ENCODE measurements at regions not wholly inside any gene's neighbourhood (a gene's known extent, or its start where the extent isn't known, plus 50 kb on each side); places are given as distances from the start of the nearest gene placed in this dataset.

DNA sequence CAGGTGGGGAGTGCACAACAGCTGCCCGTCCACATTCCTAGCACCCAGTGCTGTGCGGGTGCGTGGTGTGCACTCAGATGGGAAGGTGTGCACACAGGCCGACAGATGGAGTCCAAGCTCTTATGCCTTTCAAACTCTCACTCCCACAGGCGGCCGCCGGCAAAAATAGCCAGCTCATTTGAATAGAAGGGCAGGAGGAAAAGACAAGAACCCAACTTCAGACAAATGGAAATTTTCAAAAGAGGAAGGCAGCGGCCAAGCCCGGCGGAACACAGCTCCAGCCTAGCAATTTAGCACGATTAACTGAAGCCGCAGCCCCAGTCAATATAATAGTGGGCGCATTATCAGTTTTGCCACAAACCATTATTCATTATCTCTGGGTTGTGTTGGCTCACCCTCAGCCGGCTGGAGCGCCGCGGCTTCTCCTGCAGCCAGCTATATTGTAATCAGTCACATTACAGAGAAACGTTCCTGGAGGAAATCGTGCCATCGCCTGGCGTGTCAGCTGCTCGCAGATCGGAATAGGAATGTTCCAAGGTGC lies 103.9 kb upstream of the SEC14L1 start:
- H2BK15ac ChIP-seq (ENCODE audit: low read depth, low read length), result no peak overlapping the region
- DNase-seq, result no peak
- no peak overlapping the region for H2BK20ac ChIP-seq (ENCODE audit: low read depth, low read length)
- intact Hi-C loops (cut with micrococcal nuclease) (no loop called here), dilution Hi-C loops (cut with HindIII; ENCODE audit: low sequenced_read_pairs, unreplicated experiment) (no loop called here), in situ Hi-C loops (cut with MboI; ENCODE audit: low sequenced_read_pairs) (no loop called here)
- POLR2A ChIA-PET (ENCODE audit: unreplicated experiment), result no interaction called here
- no TSS peak for BruUV-seq (replicated peaks)
- no peak overlapping the region for H3K23ac ChIP-seq (ENCODE audit: low read depth, low read length)
- no peak for TF ChIP-seq RAD21 (IDR thresholded peaks at IDR 0.05; ENCODE audit: low read length)
- TF ChIP-seq, protein P1, sequence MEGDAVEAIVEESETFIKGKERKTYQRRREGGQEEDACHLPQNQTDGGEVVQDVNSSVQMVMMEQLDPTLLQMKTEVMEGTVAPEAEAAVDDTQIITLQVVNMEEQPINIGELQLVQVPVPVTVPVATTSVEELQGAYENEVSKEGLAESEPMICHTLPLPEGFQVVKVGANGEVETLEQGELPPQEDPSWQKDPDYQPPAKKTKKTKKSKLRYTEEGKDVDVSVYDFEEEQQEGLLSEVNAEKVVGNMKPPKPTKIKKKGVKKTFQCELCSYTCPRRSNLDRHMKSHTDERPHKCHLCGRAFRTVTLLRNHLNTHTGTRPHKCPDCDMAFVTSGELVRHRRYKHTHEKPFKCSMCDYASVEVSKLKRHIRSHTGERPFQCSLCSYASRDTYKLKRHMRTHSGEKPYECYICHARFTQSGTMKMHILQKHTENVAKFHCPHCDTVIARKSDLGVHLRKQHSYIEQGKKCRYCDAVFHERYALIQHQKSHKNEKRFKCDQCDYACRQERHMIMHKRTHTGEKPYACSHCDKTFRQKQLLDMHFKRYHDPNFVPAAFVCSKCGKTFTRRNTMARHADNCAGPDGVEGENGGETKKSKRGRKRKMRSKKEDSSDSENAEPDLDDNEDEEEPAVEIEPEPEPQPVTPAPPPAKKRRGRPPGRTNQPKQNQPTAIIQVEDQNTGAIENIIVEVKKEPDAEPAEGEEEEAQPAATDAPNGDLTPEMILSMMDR (conservative IDR thresholded peaks at IDR 0.05; ENCODE audit: low read depth, low read length), result no peak
- no peak for TF ChIP-seq MXI1 (IDR thresholded peaks at IDR 0.05; ENCODE audit: borderline replicate concordance, low read depth, low read length)
- TF ChIP-seq MAFK (IDR thresholded peaks at IDR 0.05; ENCODE audit: low read depth, low read length), result no peak
- no peak for TF ChIP-seq FOS (IDR thresholded peaks at IDR 0.05; ENCODE audit: low read depth, low read length)
- TF ChIP-seq, protein P2, sequence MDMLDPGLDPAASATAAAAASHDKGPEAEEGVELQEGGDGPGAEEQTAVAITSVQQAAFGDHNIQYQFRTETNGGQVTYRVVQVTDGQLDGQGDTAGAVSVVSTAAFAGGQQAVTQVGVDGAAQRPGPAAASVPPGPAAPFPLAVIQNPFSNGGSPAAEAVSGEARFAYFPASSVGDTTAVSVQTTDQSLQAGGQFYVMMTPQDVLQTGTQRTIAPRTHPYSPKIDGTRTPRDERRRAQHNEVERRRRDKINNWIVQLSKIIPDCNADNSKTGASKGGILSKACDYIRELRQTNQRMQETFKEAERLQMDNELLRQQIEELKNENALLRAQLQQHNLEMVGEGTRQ (IDR thresholded peaks at IDR 0.05; ENCODE audit: low read depth, low read length), result no peak
- H4K20me1 ChIP-seq (ENCODE audit: insufficient read depth, low read length), result no peaks in the 10 kb centered on the region
- H3K56ac ChIP-seq (ENCODE audit: extremely low read depth, insufficient read depth, low read length), result no peak overlapping the region
- H2AK5ac ChIP-seq (ENCODE audit: low read depth, low read length), result no peak overlapping the region
- no peak overlapping the region for H2AK9ac ChIP-seq (replicated peaks; ENCODE audit: low read depth, low read length, poor library complexity)
- no peak overlapping the region for H4K5ac ChIP-seq (ENCODE audit: low read depth, low read length)
- no peak overlapping the region for H3K18ac ChIP-seq (ENCODE audit: low read depth, low read length)
- no peak overlapping the region for H3K14ac ChIP-seq (replicated peaks; ENCODE audit: low read depth, low read length)
- H3K9me1 ChIP-seq (ENCODE audit: insufficient read depth, low read length), result no peaks in the 10 kb centered on the region
- H3K79me1 ChIP-seq (ENCODE audit: low read depth in 1 of 2, low read length in 2 of 2), result no peaks in the 10 kb centered on the region
- H3K4ac ChIP-seq (ENCODE audit: low read depth, low read length), result no peak overlapping the region
- H3K9ac ChIP-seq (ENCODE audit: low read depth, low read length), result no peak overlapping the region
- H2BK120ac ChIP-seq (ENCODE audit: low read depth, low read length), result no peak overlapping the region
- no peak overlapping the region for H3K27ac ChIP-seq (ENCODE audit: insufficient read depth, low read length)
- H3K4me1 ChIP-seq (ENCODE audit: control insufficient read depth, insufficient read depth, low read length), result no peaks in the 10 kb centered on the region
- no peak overlapping the region for H2BK5ac ChIP-seq (ENCODE audit: low read depth, low read length, poor library complexity, severe bottlenecking)
- no peak for ATAC-seq (ENCODE audit: low read depth)
- H3K4me2 ChIP-seq (ENCODE audit: low read depth, low read length), result no peak overlapping the region
- H3K9me3 ChIP-seq (ENCODE audit: control insufficient read depth, insufficient read depth, low read length), result peaks cover 5% of the 10 kb centered on the region; the same call in 1 of the 2 replicates
- no peak overlapping the region for H3K4me3 ChIP-seq (ENCODE audit: insufficient read depth, low read depth, low read length)
- H2AFZ ChIP-seq (replicated peaks; ENCODE audit: low read length, poor library complexity), result no peak overlapping the region
- H3K27me3 ChIP-seq (ENCODE audit: control insufficient read depth, insufficient read depth, low read length), result peaks cover 48% of the 10 kb centered on the region
- H3K36me3 ChIP-seq (ENCODE audit: control insufficient read depth, insufficient read depth, low read length), result no peaks in the 10 kb centered on the region
- H4K91ac ChIP-seq (ENCODE audit: insufficient read depth, low read depth, low read length), result no peak overlapping the region
- CTCF ChIA-PET, result interaction anchor here (0.6 kb wide), 1 partner anchor 9 kb away, joined by 3 read pairs; no protein-coding TSS in a partner anchor
- 37% methylated on average over 2 of the region's 23 CpGs; no CpG with 5 or more reads in 1 of the 2 experiments for WGBS, 2 experiments (ENCODE audit: extremely low coverage in 2 of 2, insufficient read length in 1 of 2)
- H4K8ac ChIP-seq (ENCODE audit: low read depth in 2 of 2, low read length in 2 of 2), result no peak overlapping the region

All from IMR-90 (cell line).